ENCODE measurements at regions not wholly inside any gene's neighbourhood (a gene's known extent, or its start where the extent isn't known, plus 50 kb on each side); places are given as distances from the start of the nearest gene placed in this dataset.
A peak's percentile ranks its signal among the peaks of the same experiment; 100 is the strongest.
"Not testable (repeated sequence)": the region's sequence is repeated elsewhere in the genome, so short reads cannot be mapped to it uniquely, and the experiment has no call there.

DNA sequence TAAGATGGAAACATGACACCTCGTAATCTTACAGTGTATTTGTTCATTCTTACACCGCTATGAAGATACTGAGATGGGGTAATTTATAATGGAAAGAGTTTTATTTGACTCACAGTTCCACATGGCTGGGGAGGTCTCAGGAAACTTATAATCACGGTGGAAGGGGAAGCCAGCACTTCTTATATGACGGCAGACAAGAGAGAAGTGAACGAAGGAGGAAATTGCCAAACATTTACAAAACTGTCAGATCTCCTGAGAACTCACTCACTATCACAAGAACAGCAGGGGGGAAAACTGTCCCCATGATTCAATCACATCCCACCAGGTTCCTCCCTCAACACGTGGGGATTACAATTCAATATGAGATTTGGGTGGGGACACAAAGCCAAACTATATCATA is 282.3 kb downstream of the HGF start:
- Histone ChIP-seq H3K9me3 (no peaks in the 10 kb centered on the region), H3K27me3 (no peaks in the 10 kb centered on the region), H3K4me3 (no peak overlapping the region), H3K27ac (no peak overlapping the region), H3K36me3 (no peaks in the 10 kb centered on the region), H3K4me1 (peaks cover 7% of the 10 kb centered on the region)
- intact Hi-C loops (cut with DNase I), result no loop called here
- DNase-seq (ENCODE audit: extremely low spot score in 2 of 2), result no peak
- TF ChIP-seq POLR2AphosphoS5 (IDR thresholded peaks at IDR 0.05; ENCODE audit: insufficient read depth in 1 of 2, low read depth in 1 of 2) (no peak), POLR2A (IDR thresholded peaks at IDR 0.05) (no peak), CTCF (IDR thresholded peaks at IDR 0.05) (no peak)

- intact Hi-C loops (cut with DNase I), result no loop called here
- TF ChIP-seq POLR2A (IDR thresholded peaks at IDR 0.05), result no peak
- TF ChIP-seq CTCF (IDR thresholded peaks at IDR 0.05), result no peak
- no peak for TF ChIP-seq POLR2AphosphoS5 (IDR thresholded peaks at IDR 0.05; ENCODE audit: insufficient read depth in 1 of 2, low read depth in 1 of 2)
- no peak for DNase-seq (ENCODE audit: extremely low spot score in 2 of 2)
- no peaks in the 10 kb centered on the region for H3K36me3 ChIP-seq
- no peaks in the 10 kb centered on the region for H3K9me3 ChIP-seq
- H3K4me1 ChIP-seq, result peaks cover 7% of the 10 kb centered on the region
- H3K27ac ChIP-seq, result no peak overlapping the region
- no peaks in the 10 kb centered on the region for H3K27me3 ChIP-seq
- no peak overlapping the region for H3K4me3 ChIP-seq
Measured at GRCh38 chr7:81484261-81484660, 285.6 kb downstream of the HGF start.

- H3K36me3 ChIP-seq, result no peaks in the 10 kb centered on the region
- peaks cover 7% of the 10 kb centered on the region for H3K4me1 ChIP-seq
- no peak for DNase-seq (ENCODE audit: extremely low spot score in 2 of 2)
- H3K4me3 ChIP-seq, result no peak overlapping the region
- no peaks in the 10 kb centered on the region for H3K27me3 ChIP-seq
- H3K27ac ChIP-seq, result no peak overlapping the region
- intact Hi-C loops (cut with DNase I), result no loop called here
- H3K9me3 ChIP-seq, result no peaks in the 10 kb centered on the region
- TF ChIP-seq POLR2A (IDR thresholded peaks at IDR 0.05) (no peak), CTCF (IDR thresholded peaks at IDR 0.05) (peak; percentile 57 to 68 (median 61)), POLR2AphosphoS5 (IDR thresholded peaks at IDR 0.05; ENCODE audit: insufficient read depth in 1 of 2, low read depth in 1 of 2) (no peak)
Measured at GRCh38 chr7:81482600-81483186, 287.2 kb downstream of the HGF start.

DNA sequence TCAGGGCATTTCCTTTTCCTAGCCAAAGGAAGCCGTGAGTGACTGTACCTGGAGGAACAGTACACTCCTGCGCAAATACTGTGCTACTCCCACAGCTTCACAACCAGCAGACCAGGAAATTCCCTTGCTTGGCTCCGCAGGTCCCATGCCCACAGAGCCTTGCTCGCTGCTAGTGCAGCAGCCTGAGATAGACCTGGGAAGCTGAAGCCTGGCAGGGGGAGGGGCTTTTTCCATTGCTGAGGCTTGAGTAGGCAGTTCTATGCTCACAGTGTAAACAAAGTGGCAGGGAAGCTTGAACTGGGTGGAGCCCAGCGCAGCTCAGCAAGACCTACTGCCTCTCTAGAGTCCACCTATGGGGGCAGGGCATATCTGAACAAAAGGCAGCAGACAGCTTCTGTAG is 291.2 kb downstream of the HGF start:
- no peak overlapping the region for H3K4me3 ChIP-seq
- TF ChIP-seq POLR2A (IDR thresholded peaks at IDR 0.05), result no peak
- no peak for TF ChIP-seq CTCF (IDR thresholded peaks at IDR 0.05)
- no peak for TF ChIP-seq POLR2AphosphoS5 (IDR thresholded peaks at IDR 0.05; ENCODE audit: insufficient read depth in 1 of 2, low read depth in 1 of 2)
- H3K36me3 ChIP-seq, result no peaks in the 10 kb centered on the region
- H3K9me3 ChIP-seq, result no peaks in the 10 kb centered on the region
- no peak overlapping the region for H3K27ac ChIP-seq
- no peaks in the 10 kb centered on the region for H3K27me3 ChIP-seq
- peaks cover 1% of the 10 kb centered on the region for H3K4me1 ChIP-seq
- DNase-seq (ENCODE audit: extremely low spot score in 2 of 2), result no peak
- intact Hi-C loops (cut with DNase I), result no loop called here

DNA sequence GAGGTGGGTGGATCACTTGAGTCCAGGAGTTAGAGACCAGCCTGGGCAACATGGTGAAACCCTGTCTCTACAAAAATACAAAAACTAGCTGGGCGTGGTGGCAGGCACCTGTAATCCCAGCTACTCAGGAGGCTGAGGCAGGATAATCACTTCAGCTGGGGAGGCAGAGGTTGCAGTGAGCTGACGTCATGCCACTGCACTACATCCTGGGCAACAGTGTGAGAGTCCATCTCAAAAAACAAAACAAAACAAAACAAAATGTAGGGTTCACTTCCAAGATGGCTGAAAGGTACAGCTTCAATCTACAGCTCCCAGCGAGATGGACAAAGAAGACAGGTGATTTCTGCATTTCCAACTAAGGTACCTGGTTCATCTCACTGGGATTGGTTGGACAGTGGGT is 291.6 kb downstream of the HGF start:
- H3K27ac ChIP-seq; intact Hi-C loops (cut with DNase I); H3K4me3 ChIP-seq; H3K4me1 ChIP-seq; DNase-seq (ENCODE audit: extremely low spot score in 2 of 2); H3K9me3 ChIP-seq; H3K36me3 ChIP-seq; H3K27me3 ChIP-seq: not testable (repeated sequence)
